GM12878 (cell line): ENCODE measurements at regions not wholly inside any gene's neighbourhood (a gene's known extent, or its start where the extent isn't known, plus 50 kb on each side); places are given as distances from the start of the nearest gene placed in this dataset.

ENCODE experiments used
- BHLHE40 ChIP-seq, 2 experiments: fragments of 450-650 bp in 1 of 2; IDR thresholded peaks; 2 replicates each; pipeline ENCODE4 v1.6.1; 2011 to 2017; ENCODE audit warnings: low read depth in 2 of 2, borderline replicate concordance in 1 of 2, improper control_type of control experiment in 1 of 2, low read length in 1 of 2, mild to moderate bottlenecking in 1 of 2
- CHD4 ChIP-seq: fragments of 200-600 bp; sonication (generic); IDR thresholded peaks from 2 replicates; pipeline ENCODE4 v1.6.1; 2016; ENCODE audit warnings: mild to moderate bottlenecking
- CREM ChIP-seq: IDR thresholded peaks from 2 replicates; pipeline ENCODE4 v1.6.1; 2014; ENCODE audit warnings: antibody characterized with exemption, low read depth
- EGR1 ChIP-seq, 2 experiments: IDR thresholded peaks; 1 replicate in 1 of 2; 2 replicates in 1 of 2; pipeline ENCODE4 v1.6.1; 2011 to 2012; ENCODE audit warnings: low read depth in 2 of 2, low read length in 2 of 2, borderline replicate concordance in 1 of 2, mild to moderate bottlenecking in 1 of 2, moderate library complexity in 1 of 2
- NFYA ChIP-seq: IDR thresholded peaks from 2 replicates; pipeline ENCODE4 v1.6.1; 2011; ENCODE audit warnings: low read depth, mild to moderate bottlenecking, low read length, improper control_type of control experiment, borderline replicate concordance
- NR2C2 ChIP-seq: IDR thresholded peaks from 2 replicates; pipeline ENCODE4 v1.6.1; 2011; ENCODE audit warnings: borderline replicate concordance, low read depth; ENCODE audit not compliant: control insufficient read depth, insufficient read length
- RAD21 ChIP-seq: IDR thresholded peaks from 2 replicates; pipeline ENCODE4 v1.6.1; 2011; ENCODE audit warnings: mild to moderate bottlenecking, low read depth, low read length, moderate library complexity; ENCODE audit not compliant: insufficient read depth
- TAF1 ChIP-seq: IDR thresholded peaks from 2 replicates; pipeline ENCODE4 v1.6.1; 2011; ENCODE audit warnings: mild to moderate bottlenecking, low read depth, low read length, borderline replicate concordance
- TF ChIP-seq, protein P1 (sequence below), 3 experiments: IDR thresholded peaks in 2 of 3; conservative IDR thresholded peaks in 1 of 3; 2 replicates each; pipeline ENCODE4 v1.5.1; 2011; ENCODE audit warnings: low read depth in 3 of 3, low read length in 3 of 3, mild to moderate bottlenecking in 3 of 3, control low read depth in 2 of 3, moderate library complexity in 2 of 3, inconsistent platforms in 1 of 3, mixed read lengths in 1 of 3; ENCODE audit not compliant: control insufficient read depth in 2 of 3, insufficient read depth in 1 of 3; ENCODE audit errors: extremely low read depth in 1 of 3
- TF ChIP-seq, protein P2 (sequence below): IDR thresholded peaks from 2 replicates; pipeline ENCODE4 v1.6.1; 2011; ENCODE audit warnings: low read depth, mild to moderate bottlenecking, low read length, moderate library complexity, borderline replicate concordance; ENCODE audit errors: extremely low read depth
- TF ChIP-seq, protein P3 (sequence below): IDR thresholded peaks from 2 replicates; pipeline ENCODE4 v1.6.1; 2011; ENCODE audit warnings: borderline replicate concordance, low read depth, mild to moderate bottlenecking, moderate library complexity, mixed read lengths, low read length; ENCODE audit not compliant: insufficient read depth; ENCODE audit errors: extremely low read length

DNA sequence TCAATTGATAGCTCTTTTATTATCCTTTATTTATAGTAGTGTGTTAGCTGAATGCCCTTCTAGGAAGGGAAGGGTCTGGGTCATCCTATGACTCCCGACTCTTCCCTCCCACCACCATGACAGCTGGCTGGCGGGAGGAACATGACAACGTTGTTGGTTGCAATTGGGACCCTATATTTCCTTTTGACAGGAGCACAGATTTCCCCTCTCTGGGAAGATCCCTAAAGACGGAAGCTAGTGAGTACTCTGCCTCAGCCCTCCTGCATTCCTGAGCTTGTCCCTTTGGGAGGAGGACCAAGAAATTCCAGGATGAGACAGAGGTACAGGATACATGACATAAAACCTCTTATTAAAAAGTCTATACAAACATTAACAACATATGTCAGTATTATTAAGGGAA is 485.4 kb downstream of the NAV3 start:
- TF ChIP-seq, protein P1, sequence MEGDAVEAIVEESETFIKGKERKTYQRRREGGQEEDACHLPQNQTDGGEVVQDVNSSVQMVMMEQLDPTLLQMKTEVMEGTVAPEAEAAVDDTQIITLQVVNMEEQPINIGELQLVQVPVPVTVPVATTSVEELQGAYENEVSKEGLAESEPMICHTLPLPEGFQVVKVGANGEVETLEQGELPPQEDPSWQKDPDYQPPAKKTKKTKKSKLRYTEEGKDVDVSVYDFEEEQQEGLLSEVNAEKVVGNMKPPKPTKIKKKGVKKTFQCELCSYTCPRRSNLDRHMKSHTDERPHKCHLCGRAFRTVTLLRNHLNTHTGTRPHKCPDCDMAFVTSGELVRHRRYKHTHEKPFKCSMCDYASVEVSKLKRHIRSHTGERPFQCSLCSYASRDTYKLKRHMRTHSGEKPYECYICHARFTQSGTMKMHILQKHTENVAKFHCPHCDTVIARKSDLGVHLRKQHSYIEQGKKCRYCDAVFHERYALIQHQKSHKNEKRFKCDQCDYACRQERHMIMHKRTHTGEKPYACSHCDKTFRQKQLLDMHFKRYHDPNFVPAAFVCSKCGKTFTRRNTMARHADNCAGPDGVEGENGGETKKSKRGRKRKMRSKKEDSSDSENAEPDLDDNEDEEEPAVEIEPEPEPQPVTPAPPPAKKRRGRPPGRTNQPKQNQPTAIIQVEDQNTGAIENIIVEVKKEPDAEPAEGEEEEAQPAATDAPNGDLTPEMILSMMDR (IDR thresholded peaks at IDR 0.05 in 2 of 3, conservative IDR thresholded peaks at IDR 0.05 in 1 of 3; ENCODE audit: control insufficient read depth in 2 of 3, extremely low read depth in 1 of 3, insufficient read depth in 1 of 3, low read depth in 3 of 3, low read length in 3 of 3): no peak
- TF ChIP-seq, protein P2, sequence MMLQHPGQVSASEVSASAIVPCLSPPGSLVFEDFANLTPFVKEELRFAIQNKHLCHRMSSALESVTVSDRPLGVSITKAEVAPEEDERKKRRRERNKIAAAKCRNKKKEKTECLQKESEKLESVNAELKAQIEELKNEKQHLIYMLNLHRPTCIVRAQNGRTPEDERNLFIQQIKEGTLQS: no peak
- TF ChIP-seq CREM (no peak), NR2C2 (no peak), EGR1 (IDR thresholded peaks at IDR 0.05; ENCODE audit: borderline replicate concordance in 1 of 2, low read depth in 2 of 2, low read length in 2 of 2) (no peak), RAD21 (no peak), NFYA (no peak), TAF1 (no peak), CHD4 (no peak), BHLHE40 (IDR thresholded peaks at IDR 0.05; ENCODE audit: borderline replicate concordance in 1 of 2, low read depth in 2 of 2, low read length in 1 of 2) (no peak)
- TF ChIP-seq, protein P3, sequence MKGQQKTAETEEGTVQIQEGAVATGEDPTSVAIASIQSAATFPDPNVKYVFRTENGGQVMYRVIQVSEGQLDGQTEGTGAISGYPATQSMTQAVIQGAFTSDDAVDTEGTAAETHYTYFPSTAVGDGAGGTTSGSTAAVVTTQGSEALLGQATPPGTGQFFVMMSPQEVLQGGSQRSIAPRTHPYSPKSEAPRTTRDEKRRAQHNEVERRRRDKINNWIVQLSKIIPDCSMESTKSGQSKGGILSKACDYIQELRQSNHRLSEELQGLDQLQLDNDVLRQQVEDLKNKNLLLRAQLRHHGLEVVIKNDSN: no peak
